Activated B cell treated with CpG ODN at 0.5 μM for 24 hours (primary cell): ENCODE measurements at regions not wholly inside any gene's neighbourhood (a gene's known extent, or its start where the extent isn't known, plus 50 kb on each side); places are given as distances from the start of the nearest gene placed in this dataset.

ENCODE experiments used
- ATAC-seq: fragments of 200-7000 bp; cut with Tn5 transposase; one replicate; pipeline ENCODE4 v1.10.0; 2021; ENCODE audit warnings: low read depth, mild to moderate bottlenecking, moderate library complexity
- CTCF ChIA-PET: fragments of 350-600 bp; sonication (Branson Sonifier 250); formaldehyde crosslinking; loops from one replicate; lab custom pipeline; 2021; ENCODE audit warnings: antibody characterized with exemption; lab: Charles Lee
- POLR2A ChIA-PET: fragments of 350-600 bp; sonication (Branson Sonifier 250); formaldehyde crosslinking; loops from one replicate; lab custom pipeline; 2021; ENCODE audit warnings: antibody characterized with exemption; lab: Charles Lee
- DNase-seq: peaks from one replicate; pipeline ENCODE4 v3.0.0; 2022
- H3K27ac Mint-ChIP-seq: one replicate; pipeline ENCODE4 v1.8.0; 2020; ENCODE audit warnings: mixed read lengths
- H3K27me3 Mint-ChIP-seq: one replicate; pipeline ENCODE4 v1.8.0; 2021; ENCODE audit warnings: mixed read lengths
- H3K36me3 Mint-ChIP-seq: one replicate; pipeline ENCODE4 v1.8.0; 2021; ENCODE audit warnings: low read depth, mixed read lengths
- H3K4me1 Mint-ChIP-seq: one replicate; pipeline ENCODE4 v1.8.0; 2021; ENCODE audit warnings: mixed read lengths
- H3K4me3 Mint-ChIP-seq: one replicate; pipeline ENCODE4 v1.8.0; 2020; ENCODE audit warnings: mild to moderate bottlenecking, mixed read lengths
- H3K9me3 Mint-ChIP-seq: one replicate; pipeline ENCODE4 v1.8.0; 2020; ENCODE audit warnings: mixed read lengths
- CTCF ChIP-seq: fragments of 200-600 bp; IDR thresholded peaks from one replicate; pipeline ENCODE4 v1.8.0; 2022; ENCODE audit warnings: antibody characterized with exemption, mild to moderate bottlenecking
- intact Hi-C: fragments of 100-400 bp; cut with micrococcal nuclease; formaldehyde crosslinking; loops from one replicate; pipeline ENCODE4 v1.15.1; 2024

- DNase-seq: no peak
- Mint-ChIP-seq H3K27ac (no peak overlapping the region), H3K9me3 (peaks cover 20% of the 10 kb centered on the region), H3K4me1 (no peaks in the 10 kb centered on the region), H3K4me3 (no peak overlapping the region), H3K27me3 (peaks cover 5% of the 10 kb centered on the region), H3K36me3 (no peaks in the 10 kb centered on the region)
- no peak for ATAC-seq
- POLR2A ChIA-PET: no interaction called here
- TF ChIP-seq CTCF: no peak
- intact Hi-C loops: no loop called here
- CTCF ChIA-PET: no interaction called here
Observed at GRCh38 chr16:9449597-9449996, 358.2 kb downstream of the HAPSTR1 start.

- Mint-ChIP-seq H3K27ac (no peak overlapping the region), H3K27me3 (peaks cover 10% of the 10 kb centered on the region), H3K4me1 (no peaks in the 10 kb centered on the region), H3K4me3 (no peak overlapping the region), H3K36me3 (no peaks in the 10 kb centered on the region), H3K9me3 (peaks cover 6% of the 10 kb centered on the region)
- intact Hi-C loops: no loop called here
- no peak for ATAC-seq
- no peak for TF ChIP-seq CTCF
- CTCF ChIA-PET: no interaction called here
- POLR2A ChIA-PET: no interaction called here
- DNase-seq: no peak
Observed at GRCh38 chr16:9457215-9457614, 365.8 kb downstream of the HAPSTR1 start.

- POLR2A ChIA-PET: no interaction called here
- H3K9me3 Mint-ChIP-seq: peaks cover 6% of the 10 kb centered on the region
- ATAC-seq (no peak), DNase-seq (no peak)
- peaks cover 10% of the 10 kb centered on the region for H3K27me3 Mint-ChIP-seq
- H3K36me3 Mint-ChIP-seq: no peaks in the 10 kb centered on the region
- no peak overlapping the region for H3K4me3 Mint-ChIP-seq
- H3K27ac Mint-ChIP-seq: no peak overlapping the region
- CTCF ChIA-PET: no interaction called here
- no peaks in the 10 kb centered on the region for H3K4me1 Mint-ChIP-seq
- no peak for TF ChIP-seq CTCF
- intact Hi-C loops: no loop called here
Observed at GRCh38 chr16:9458816-9459215, 367.4 kb downstream of the HAPSTR1 start.

- Mint-ChIP-seq H3K9me3 (no peaks in the 10 kb centered on the region), H3K4me3 (no peak overlapping the region), H3K27ac (no peak overlapping the region), H3K36me3 (no peaks in the 10 kb centered on the region), H3K4me1 (no peaks in the 10 kb centered on the region), H3K27me3 (peaks cover 8% of the 10 kb centered on the region)
- DNase-seq (no peak), ATAC-seq (no peak)
- intact Hi-C loops: no loop called here
- CTCF ChIA-PET: interaction anchor here (0.8 kb wide), 1 partner anchor 19 kb away, joined by 3 read pairs; no protein-coding TSS in a partner anchor
- TF ChIP-seq CTCF: no peak
- POLR2A ChIA-PET: no interaction called here
Observed at GRCh38 chr16:9462984-9463383, 371.5 kb downstream of the HAPSTR1 start.

GRCh38 chr16:9463461-9463860, 372.0 kb downstream of the HAPSTR1 start:
- ATAC-seq: no peak
- Mint-ChIP-seq H3K36me3 (no peaks in the 10 kb centered on the region), H3K27ac (no peak overlapping the region), H3K27me3 (peaks cover 8% of the 10 kb centered on the region), H3K4me3 (no peak overlapping the region), H3K4me1 (no peaks in the 10 kb centered on the region), H3K9me3 (no peaks in the 10 kb centered on the region)
- CTCF ChIA-PET: no interaction called here
- DNase-seq: no peak
- no peak for TF ChIP-seq CTCF
- POLR2A ChIA-PET: no interaction called here
- intact Hi-C loops: no loop called here
